ENCODE measurements at regions not wholly inside any gene's neighbourhood (a gene's known extent, or its start where the extent isn't known, plus 50 kb on each side); places are given as distances from the start of the nearest gene placed in this dataset.

- Histone ChIP-seq H3K4me1 (ENCODE audit: insufficient read depth, low read length) (no peaks in the 10 kb centered on the region), H3K36me3 (ENCODE audit: low read depth, low read length) (no peaks in the 10 kb centered on the region), H3K27ac (ENCODE audit: low read length) (no peak overlapping the region), H3K4me3 (ENCODE audit: low read length) (no peak overlapping the region), H3K79me2 (ENCODE audit: low read length) (no peaks in the 10 kb centered on the region), H3F3A (ENCODE audit: low read length, unreplicated experiment) (no peaks in the 10 kb centered on the region), H3K4me2 (ENCODE audit: low read length) (no peak overlapping the region), H3K9ac (ENCODE audit: low read length) (no peak overlapping the region), H2AFZ (ENCODE audit: low read length) (no peak overlapping the region), H4K20me1 (ENCODE audit: low read length) (no peaks in the 10 kb centered on the region), H3K9me2 (replicated peaks; ENCODE audit: low read length) (no peaks in the 10 kb centered on the region), H3K9me3 (ENCODE audit: low read length) (no peaks in the 10 kb centered on the region), H3K27me3 (ENCODE audit: low read length) (no peaks in the 10 kb centered on the region)
- no peak for TF ChIP-seq EZH2phosphoT487 (IDR thresholded peaks at IDR 0.05; ENCODE audit: borderline replicate concordance, low read length)
- TF ChIP-seq, protein P1, sequence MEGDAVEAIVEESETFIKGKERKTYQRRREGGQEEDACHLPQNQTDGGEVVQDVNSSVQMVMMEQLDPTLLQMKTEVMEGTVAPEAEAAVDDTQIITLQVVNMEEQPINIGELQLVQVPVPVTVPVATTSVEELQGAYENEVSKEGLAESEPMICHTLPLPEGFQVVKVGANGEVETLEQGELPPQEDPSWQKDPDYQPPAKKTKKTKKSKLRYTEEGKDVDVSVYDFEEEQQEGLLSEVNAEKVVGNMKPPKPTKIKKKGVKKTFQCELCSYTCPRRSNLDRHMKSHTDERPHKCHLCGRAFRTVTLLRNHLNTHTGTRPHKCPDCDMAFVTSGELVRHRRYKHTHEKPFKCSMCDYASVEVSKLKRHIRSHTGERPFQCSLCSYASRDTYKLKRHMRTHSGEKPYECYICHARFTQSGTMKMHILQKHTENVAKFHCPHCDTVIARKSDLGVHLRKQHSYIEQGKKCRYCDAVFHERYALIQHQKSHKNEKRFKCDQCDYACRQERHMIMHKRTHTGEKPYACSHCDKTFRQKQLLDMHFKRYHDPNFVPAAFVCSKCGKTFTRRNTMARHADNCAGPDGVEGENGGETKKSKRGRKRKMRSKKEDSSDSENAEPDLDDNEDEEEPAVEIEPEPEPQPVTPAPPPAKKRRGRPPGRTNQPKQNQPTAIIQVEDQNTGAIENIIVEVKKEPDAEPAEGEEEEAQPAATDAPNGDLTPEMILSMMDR (conservative IDR thresholded peaks at IDR 0.05; ENCODE audit: low read depth, low read length): no peak
- no peak for TF ChIP-seq EZH2 (IDR thresholded peaks at IDR 0.05; ENCODE audit: low read length, unreplicated experiment)
- ATAC-seq (no peak), DNase-seq (no peak)
- ChIA-PET CTCF (no interaction called here), POLR2A (ENCODE audit: unreplicated experiment) (no interaction called here)
- BruUV-seq (replicated peaks): no TSS peak
- intact Hi-C loops (cut with micrococcal nuclease): no loop called here
Observed at GRCh38 chr2:187939180-187939579, 352.5 kb upstream of the GULP1 start.

DNA sequence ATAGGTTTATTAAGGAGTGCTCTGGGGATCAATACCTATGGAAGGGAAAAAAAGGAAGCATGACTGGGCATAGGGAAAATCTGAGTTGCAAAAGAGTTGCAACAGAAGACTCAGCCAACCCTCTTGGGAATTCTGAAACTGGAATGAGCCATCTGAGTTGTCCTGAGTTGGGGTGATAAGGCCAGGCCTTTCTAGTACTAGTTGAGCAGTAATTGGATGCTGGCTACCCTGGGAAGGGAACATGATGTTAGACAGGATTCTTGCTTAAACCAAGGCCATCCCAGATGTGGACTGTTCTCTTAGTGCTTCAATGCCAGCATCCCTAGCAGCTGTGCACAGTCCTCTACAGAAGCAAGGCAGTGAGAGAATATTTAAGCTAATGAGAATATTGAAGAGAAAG lies 348.8 kb upstream of the GULP1 start:
- Histone ChIP-seq H3K4me1 (ENCODE audit: insufficient read depth, low read length) (no peaks in the 10 kb centered on the region), H3K9ac (ENCODE audit: low read length) (no peak overlapping the region)
- CTCF ChIA-PET: no interaction called here

DNA sequence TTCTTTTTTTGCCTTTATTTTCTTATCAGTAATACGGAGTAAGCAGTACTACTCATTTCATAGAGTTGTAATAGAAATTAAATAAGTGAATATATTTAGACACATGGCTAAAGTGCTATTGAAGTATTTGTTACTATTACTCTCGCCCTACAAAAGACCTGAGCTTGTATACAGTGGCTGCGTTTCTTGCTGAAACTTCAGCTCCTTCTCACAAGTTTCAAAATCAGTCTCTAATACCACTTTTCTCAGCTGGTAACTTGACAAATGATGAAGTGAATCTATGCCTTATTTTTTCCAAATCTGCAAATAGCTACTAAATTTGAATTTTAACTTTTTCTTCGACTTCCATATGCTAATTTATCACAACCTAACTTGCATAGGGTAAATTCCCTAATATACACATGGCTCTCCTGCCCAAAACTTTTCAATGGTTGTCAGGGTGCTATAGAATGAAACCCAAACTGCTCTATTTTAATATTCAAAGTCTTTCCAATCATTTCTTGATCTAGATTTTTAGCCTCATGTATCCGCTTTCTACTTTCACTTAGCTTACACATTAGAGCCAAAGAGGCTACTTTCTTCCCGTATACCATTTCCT lies 347.8 kb upstream of the GULP1 start:
- Histone ChIP-seq H3K27me3 (ENCODE audit: low read length) (no peaks in the 10 kb centered on the region), H3K9me2 (replicated peaks; ENCODE audit: low read length) (no peaks in the 10 kb centered on the region), H3K4me1 (ENCODE audit: insufficient read depth, low read length) (no peaks in the 10 kb centered on the region), H3K27ac (ENCODE audit: low read length) (no peak overlapping the region), H3K9ac (ENCODE audit: low read length) (no peak overlapping the region), H3K79me2 (ENCODE audit: low read length) (no peaks in the 10 kb centered on the region), H2AFZ (ENCODE audit: low read length) (no peak overlapping the region), H3K36me3 (ENCODE audit: low read depth, low read length) (no peaks in the 10 kb centered on the region), H4K20me1 (ENCODE audit: low read length) (no peaks in the 10 kb centered on the region), H3K9me3 (ENCODE audit: low read length) (no peaks in the 10 kb centered on the region), H3F3A (ENCODE audit: low read length, unreplicated experiment) (no peaks in the 10 kb centered on the region), H3K4me2 (ENCODE audit: low read length) (no peak overlapping the region), H3K4me3 (ENCODE audit: low read length) (no peak overlapping the region)
- CTCF ChIA-PET: no interaction called here
- DNase-seq (no peak), ATAC-seq (no peak)
- TF ChIP-seq, protein P1 (conservative IDR thresholded peaks at IDR 0.05; ENCODE audit: low read depth, low read length): no peak
- no TSS peak for BruUV-seq (replicated peaks)
- POLR2A ChIA-PET (ENCODE audit: unreplicated experiment): no interaction called here
- intact Hi-C loops (cut with micrococcal nuclease): no loop called here

More for the DNA sequence above, 348.8 kb upstream of the GULP1 start:
- Histone ChIP-seq H4K20me1 (ENCODE audit: low read length) (no peaks in the 10 kb centered on the region), H3F3A (ENCODE audit: low read length, unreplicated experiment) (no peaks in the 10 kb centered on the region), H3K27me3 (ENCODE audit: low read length) (no peaks in the 10 kb centered on the region), H3K79me2 (ENCODE audit: low read length) (no peaks in the 10 kb centered on the region), H3K4me3 (ENCODE audit: low read length) (no peak overlapping the region), H3K36me3 (ENCODE audit: low read depth, low read length) (no peaks in the 10 kb centered on the region), H3K4me2 (ENCODE audit: low read length) (no peak overlapping the region), H3K9me2 (replicated peaks; ENCODE audit: low read length) (no peaks in the 10 kb centered on the region), H2AFZ (ENCODE audit: low read length) (no peak overlapping the region), H3K9me3 (ENCODE audit: low read length) (no peaks in the 10 kb centered on the region), H3K27ac (ENCODE audit: low read length) (no peak overlapping the region)
- POLR2A ChIA-PET (ENCODE audit: unreplicated experiment): no interaction called here
- no peak for DNase-seq
- BruUV-seq (replicated peaks): no TSS peak
- TF ChIP-seq EZH2phosphoT487 (IDR thresholded peaks at IDR 0.05; ENCODE audit: borderline replicate concordance, low read length): no peak
- TF ChIP-seq, protein P1 (conservative IDR thresholded peaks at IDR 0.05; ENCODE audit: low read depth, low read length): no peak
- no peak for TF ChIP-seq EZH2 (IDR thresholded peaks at IDR 0.05; ENCODE audit: low read length, unreplicated experiment)
- no peak for ATAC-seq
- intact Hi-C loops (cut with micrococcal nuclease): no loop called here

Measured in PC-3 (cell line).